HG02981 (cell line): ENCODE measurements at regions not wholly inside any gene's neighbourhood (a gene's known extent, or its start where the extent isn't known, plus 50 kb on each side); places are given as distances from the start of the nearest gene placed in this dataset.

Source experiments
- ATAC-seq: cut with Tn5 transposase; IDR thresholded peaks from one replicate; pipeline ENCODE4 v1.9.1; 2021; ENCODE audit warnings: mild to moderate bottlenecking, moderate library complexity; ENCODE audit not compliant: unreplicated experiment

DNA sequence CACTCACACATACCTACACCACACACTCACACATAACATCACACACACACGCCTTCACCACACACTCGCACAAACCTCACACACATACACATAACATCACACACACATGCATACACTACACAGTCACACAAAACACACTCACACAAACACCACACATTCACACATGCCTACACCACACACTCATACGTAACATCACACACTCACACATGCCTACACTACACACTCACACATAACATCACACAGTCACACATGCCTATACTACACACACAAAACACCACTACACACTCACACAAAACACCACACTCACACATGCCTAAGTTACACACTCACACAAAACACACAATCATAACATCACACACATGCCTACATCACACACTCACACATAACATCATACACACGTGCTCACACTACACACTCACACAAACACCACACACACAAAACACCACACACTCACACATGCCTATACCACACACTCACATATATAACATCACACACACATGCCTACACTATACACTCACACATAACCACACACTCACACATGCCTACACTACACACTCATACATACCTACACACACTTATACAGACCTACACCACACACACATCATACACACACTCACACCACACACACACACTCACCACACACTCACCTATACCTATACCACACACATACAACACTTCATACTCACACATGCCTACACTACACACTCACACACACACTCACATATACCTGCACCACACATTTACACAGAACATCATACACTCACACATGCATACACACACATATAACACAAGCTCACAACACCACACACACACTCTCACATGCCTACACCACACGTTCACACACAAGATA is 383.5 kb downstream of the C6orf118 start:
- ATAC-seq: no peak

DNA sequence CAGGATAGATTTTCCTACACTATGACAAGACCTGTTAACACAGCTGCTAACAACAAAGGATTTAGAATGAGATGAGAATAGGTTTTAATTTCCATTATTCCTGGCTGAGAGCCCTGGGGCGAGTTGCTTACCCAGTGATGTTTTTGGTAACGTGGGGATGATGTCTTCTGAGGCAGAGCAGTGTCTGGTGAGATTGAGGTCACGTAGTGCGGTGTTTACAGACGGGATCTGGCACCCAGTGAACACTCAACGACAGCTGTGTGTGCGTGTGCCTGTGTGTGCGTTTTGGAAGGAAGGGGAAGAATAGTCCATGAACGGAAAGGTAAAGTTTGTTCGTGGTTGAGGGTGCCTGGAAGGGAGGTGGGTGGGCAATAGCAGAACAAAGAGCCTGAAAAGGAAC is 384.7 kb downstream of the C6orf118 start:
- no peak for ATAC-seq

DNA sequence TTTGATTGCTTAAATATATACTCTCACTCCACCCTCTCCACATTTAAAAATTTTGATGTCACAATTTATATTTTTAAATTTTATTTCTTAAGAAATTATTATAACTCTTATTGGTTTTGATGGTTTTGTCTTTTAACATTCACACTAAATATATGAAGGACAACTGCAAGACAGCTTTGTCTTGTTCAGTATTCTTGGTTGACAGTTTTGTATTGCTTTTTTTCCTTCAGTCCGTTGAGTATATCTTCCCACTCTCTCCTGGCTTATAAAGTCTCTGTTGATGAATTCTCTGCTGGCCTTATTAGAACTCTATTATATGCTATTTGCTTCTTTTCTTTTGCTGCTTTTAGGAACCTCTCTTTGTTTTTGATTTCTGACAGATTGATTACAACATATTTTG is 392.2 kb downstream of the C6orf118 start:
- ATAC-seq: no peak

DNA sequence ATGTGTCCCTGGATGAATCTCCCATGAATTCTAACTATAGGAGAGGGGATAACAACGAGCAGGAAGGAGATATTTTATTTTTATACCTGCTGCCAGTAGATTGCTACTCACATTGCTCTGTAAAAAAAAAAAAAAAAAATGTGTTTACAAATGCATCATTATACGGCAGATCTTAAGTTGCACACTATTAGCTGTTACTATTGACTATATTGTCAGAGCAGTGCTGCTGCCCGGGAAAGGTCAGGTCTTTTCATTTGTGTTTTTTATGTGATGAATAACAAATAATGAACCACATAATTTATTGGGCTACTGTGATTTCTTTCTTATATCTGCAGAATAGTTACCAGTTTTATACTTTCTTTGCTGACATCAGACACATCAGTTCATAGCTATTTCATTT is 393.3 kb downstream of the C6orf118 start:
- ATAC-seq: no peak

DNA sequence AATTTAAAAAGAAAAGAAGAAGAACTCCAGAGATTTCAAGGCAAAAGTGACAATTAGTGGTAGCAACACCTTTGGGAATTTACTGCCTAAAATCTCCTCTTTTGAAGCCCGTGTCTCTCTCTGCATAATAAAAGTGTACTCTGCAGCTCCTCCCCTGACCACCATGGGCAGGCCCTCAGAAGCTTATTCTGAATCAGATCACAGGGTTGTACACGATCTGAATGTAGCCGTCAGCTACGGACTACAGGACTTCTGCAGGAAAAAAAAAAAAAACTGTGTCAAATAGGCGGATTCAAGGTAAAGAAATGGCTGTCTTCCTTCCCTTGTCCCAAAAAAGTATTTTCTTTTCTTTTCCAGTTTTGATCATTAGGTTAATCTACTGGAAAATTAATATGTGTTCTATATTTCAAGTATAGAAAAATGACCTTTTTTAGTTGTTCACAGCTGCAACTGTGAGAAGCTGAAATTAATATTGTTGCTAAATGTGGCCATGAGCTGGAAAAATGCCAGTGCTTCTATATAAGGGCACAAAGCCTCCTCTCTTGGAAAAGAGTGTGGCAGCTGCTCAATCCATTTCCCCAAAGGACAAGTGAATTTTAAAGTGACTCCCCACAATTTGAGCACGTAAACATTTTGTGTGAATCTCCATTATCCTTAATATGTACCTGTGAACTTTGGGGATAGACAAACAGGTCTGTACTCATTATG is 397.4 kb downstream of the C6orf118 start:
- ATAC-seq: no peak

DNA sequence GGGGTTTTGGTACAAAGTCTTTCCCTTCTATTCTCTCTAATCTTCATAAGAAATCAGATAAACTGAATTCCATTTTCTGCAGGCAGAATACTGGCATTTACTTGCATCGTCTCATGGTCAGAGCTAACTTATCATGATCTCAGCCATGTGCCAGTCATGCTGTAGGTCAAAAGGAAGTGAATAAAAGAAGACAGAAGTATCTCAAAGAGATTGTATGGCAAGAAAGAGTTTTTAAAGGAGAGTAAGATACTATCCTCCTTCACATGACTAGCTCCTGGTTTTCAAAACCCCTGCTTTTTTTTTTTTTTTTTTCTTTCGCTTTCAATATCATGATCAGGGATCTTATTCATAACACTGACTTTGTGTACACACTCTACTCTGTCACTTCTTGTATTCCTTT is 398.3 kb downstream of the C6orf118 start:
- no peak for ATAC-seq

DNA sequence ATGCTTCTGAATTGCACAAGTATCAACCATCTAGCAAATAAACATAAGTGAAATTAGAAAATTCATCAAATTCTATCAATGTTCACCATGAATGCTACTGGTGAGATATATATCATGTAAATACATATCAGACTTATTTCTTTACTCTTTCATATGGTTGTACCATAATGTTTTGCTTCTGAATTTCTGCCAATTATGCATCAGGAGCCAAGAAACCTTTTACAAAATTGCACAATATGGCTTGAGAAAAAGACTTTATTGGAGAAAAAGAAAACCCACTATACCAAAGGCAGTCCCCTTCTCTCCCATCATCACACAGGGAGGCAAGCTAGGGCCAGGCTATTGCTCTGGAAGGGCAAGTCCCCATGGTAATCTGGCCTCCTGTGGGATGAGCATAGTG is 402.6 kb downstream of the C6orf118 start:
- ATAC-seq: no peak

DNA sequence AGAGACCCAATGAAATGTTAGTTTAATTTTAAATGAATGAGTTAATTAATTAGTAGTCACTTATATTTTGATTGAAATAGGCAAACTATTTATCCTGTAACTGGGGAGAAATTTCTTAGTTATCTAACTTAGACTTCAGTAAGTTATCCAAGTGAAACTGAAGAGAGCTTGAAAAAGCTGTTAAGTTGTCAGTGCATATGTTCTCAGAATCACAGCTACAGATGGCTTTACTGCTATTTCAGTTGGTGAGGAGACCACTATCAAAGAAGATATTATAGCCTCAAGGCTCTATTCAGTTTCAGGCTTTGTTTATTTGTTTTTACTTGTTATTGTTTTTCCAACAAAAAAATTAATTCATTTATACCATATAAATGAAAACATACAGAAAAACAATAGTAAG is 404.1 kb downstream of the C6orf118 start:
- ATAC-seq: no peak

DNA sequence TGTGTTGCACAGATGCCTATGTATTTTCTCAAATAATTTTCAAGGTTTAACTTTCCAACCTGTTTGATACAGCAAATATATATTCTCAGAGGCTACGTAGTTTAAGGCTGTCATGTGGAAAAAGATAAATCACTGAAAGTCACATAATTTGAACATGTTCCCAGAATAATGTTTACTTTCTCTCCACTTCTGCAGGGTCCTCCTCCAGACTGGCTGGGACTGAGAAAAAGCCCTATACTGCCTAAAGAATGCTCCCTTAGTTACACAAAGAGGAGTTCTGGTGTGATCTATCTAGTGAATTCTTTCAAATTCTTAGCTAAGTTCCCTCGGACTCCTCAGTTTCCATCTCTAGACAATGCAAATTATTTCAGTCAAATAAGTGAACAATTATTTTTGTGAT is 411.0 kb downstream of the C6orf118 start:
- ATAC-seq: no peak

DNA sequence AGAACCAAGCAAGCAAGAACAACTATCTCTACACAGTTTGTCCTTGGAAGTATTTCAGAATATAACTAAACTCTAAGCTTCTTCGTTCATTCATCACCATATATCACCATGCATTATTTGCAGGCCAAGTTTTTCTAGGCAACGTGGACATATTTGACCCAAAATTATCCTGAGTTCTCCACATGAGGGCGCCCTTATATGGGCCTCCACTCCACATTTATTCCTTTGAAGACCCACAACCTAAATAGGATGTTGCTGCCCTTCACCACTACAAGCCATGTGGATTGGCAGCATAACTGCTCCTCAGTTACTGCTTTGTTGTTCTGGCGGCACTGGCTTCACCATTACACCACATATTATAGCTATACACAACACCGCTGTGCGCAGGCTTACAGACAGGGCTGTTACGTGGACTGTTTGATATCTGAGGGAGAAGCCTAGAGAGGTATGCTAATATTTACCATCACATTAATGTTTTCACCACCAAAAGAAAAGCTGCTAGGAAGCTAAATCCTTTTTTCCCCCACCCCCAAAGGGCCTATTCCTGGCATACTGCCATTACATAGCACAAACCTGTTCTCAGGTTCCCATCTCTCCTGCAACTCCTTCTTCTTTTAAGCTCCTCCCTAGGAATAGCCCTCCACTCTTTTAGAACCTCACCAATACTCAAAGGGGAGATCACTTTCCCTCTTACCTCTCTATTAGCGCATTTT is 411.7 kb downstream of the C6orf118 start:
- ATAC-seq: no peak

DNA sequence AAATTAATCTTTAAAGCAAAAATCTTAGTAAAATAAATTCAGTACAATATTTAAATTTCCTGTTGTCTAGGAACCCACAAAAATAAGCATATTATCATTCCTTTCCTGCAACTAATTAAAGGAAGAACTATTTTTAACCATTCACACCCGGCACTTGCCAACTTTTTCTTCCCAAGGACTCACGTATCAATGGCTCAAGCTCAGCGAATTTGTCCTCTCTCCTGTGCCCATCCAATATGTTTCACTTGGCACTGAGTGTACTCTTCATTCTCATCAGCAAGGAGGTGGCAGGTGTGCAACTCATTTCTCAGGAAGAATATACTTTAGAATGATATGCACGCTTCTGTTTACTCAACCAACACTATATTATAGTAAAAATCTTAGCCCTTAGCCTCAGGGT is 419.4 kb downstream of the C6orf118 start:
- ATAC-seq: no peak

DNA sequence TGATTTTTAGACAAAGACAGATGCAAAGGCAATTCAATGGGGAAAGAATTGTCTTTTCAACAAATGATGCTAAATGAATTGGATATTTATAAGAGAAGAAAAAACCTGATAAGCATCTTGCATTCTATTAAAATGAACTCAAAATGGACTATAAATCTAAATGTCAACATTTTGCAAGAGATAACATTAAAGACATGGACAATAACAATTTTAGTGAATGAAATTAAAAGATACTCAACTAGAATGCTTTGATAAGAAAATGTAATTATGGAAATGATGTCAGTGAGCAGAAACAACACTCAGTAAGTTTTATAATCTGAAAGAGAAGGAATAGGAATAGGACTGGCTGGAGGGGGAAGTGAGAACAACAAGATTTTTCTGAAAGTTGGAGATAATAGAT is 421.7 kb downstream of the C6orf118 start:
- ATAC-seq: no peak

DNA sequence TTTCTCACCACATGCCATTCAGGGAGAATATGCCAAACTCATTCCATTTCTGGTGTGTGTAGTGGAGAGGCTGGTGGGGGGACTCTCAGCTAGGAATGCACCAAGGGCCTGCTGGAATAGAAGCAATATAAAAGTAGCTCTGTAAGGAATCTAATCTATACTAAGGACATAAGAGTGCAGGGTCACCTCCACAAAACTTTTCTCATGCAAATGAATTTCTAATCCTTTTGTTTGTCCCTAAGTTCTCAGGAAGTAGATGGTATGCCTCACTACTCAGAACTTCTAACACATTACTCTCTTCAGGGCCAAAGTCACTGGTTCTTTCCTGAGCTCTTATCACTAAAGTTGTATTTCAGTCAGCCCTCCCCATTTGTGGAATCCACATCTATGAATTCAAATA is 427.2 kb downstream of the C6orf118 start:
- ATAC-seq: no peak

DNA sequence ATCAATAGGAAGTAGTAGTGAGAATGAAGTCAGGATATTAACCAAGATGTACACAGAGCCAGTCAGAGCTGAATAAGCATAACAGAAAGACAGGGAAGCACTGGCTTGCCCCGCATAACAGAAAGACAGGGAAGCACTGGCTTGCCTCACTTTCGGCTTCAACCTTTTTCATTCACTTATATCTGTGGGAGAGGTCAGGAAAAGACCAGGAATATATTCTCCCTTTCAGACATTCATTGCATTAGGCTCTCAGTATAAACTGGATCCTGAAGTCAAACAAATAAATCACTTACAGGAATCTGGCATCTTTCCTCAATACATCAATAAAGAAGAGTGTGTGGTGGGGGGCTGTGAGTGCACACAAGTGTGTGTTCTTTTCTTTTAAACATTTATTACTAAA is 437.6 kb downstream of the C6orf118 start:
- ATAC-seq: no peak

DNA sequence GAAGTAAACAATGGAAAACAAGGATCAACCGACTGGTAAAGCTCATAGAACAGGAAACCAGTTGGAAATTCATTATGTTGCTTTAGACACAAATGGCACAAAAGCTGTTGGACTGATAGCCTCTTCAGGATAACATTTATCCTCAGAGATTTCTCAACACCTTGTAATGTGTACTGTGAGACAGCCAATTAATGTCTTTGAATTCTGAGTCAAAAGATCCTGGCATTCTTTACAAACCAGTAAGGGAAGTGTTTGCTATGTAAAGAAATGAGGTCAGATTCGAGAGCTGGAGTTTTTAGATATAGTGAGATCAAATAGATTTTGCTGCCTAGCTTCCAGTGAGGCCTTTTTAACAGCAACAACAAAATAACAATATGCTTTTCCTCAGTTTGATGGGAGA is 439.2 kb downstream of the C6orf118 start:
- no peak for ATAC-seq

DNA sequence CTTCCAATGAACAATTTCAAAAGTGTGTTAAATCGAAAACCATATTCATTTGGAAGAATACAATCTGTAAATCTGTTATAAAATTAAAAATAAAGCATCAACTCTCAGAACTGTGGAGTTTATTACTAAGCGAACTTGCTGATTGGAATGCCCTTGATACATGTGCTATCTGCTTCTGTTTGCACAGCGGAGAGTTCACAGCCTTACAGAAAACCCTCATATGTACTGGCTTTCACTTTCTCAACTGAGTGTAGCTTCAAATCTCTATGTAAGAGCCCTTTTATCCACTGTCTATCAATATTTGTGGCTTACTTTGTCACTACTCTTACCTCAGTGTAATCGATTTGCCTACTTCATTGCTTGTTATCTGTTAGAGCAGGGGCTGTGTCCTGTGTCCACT is 447.4 kb downstream of the C6orf118 start:
- ATAC-seq: no peak

DNA sequence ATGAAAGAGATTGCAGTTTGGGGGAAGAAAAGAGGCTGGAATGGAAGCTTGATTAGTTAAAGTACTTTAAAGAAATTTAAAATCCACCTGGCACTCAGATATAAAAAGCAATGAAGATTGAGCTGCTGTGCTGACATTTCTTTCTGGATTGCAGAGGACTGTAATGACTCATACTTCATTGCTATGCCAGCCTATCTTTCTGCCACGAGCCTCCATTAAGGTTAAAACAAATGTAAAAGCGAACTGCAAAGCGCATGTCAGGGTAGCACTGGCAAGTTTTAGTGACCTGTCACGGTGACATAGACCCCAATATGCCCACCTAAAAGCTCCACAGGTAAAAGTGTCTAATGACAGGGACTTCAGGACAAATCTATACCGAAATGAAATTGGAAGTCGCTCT is 449.6 kb downstream of the C6orf118 start:
- no peak for ATAC-seq

DNA sequence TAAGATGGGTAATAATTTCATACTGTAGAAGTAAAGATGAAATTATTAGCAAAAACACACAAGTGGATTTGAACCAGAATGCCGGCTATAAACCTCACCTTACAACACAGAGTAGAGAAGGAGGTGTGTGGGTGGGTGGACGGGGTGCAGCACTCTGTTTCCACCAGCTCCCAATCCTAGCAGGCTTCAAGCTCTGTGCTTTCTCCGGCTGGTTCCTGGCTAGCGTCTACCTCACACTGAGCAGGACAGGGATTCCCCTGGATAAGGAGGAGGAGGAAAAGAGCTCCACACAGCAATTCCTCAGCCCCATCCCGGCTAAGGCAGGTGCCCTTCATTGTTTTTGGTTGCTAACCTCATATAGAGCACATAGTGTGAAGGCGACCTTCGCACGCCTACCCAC is 453.3 kb downstream of the C6orf118 start:
- ATAC-seq: no peak

DNA sequence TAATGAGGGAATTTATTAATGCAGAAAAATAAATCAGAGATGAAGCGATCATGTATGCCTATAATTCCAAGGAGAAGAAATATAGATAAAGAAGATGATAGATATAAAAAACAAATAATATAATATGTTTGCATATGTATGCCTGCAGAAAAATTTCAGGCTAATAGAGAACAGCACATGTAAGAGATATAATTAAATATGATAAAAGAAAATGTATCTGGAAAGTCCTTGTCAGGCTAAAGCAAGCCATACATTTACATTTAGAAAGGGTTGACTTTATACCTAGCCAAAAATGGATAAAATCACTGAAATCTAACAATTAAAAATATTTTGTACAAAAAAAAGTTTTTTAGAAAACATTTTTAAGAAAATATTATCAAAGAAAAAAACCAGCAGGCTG is 454.1 kb downstream of the C6orf118 start:
- ATAC-seq: no peak

DNA sequence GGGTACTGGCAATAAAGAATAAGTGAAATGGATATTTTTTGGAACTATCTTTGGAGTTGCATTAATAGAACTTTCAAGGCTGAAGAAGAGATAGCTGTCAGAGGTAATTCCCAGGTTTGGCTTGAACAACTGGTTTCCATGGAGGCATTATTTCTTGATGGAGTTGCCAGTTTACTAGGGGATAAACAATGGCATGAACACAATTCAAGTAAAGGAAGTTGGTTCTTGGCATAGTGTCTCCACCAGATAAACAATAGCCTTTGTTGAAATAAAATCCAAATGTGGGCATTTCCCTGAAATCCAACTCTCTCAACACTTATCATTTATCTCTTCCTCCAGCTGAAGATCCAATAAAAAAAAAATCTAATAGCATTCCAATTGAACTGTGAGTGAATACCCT is 454.9 kb downstream of the C6orf118 start:
- ATAC-seq: no peak

DNA sequence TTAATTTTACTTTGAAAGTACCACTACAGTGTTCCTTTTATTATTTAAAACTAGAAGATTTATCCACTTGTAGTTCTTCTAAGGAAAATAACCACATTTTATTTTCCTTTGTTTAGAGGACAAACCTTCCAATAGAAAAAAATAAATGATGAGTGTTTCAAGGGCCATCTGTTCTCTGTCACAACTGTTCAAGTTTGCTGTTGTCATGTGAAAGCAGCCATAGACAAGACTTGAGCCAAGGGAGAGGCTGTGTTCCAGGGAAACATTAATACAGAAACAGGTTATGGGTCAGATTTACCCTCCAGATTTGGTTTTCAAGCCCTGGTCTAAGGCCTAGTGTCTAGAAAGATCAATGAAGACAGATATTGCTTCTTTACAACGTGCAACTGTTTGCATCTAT is 463.6 kb downstream of the C6orf118 start:
- ATAC-seq: no peak

DNA sequence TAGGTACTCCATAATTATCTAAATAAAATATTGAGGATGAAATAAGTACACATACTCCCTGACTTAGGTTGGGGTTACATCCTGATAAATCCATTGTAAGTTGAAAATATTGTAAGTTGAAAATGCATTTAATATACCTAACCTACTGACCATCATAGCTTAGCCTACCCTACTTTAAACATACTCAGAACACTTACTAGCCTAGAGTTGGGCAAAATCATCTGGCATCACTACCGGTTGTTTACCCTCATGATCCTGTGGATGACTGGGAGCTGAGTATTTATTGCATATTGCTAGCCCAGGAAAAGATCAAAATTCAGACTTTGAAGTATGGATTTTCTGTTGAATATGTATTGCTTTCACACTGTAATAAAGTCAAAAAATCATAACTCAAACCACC is 467.3 kb downstream of the C6orf118 start:
- no peak for ATAC-seq
